GM12864 (cell line): ENCODE measurements at regions not wholly inside any gene's neighbourhood (a gene's known extent, or its start where the extent isn't known, plus 50 kb on each side); places are given as distances from the start of the nearest gene placed in this dataset.

Experiments used
- DNase-seq: peaks from one replicate; pipeline ENCODE4 v3.0.0-alpha.2; 2011; ENCODE audit warnings: low read depth
- H3K4me3 ChIP-seq: 2 replicates; pipeline ENCODE4 v1.5.1; 2011; ENCODE audit warnings: mild to moderate bottlenecking, low read depth, low read length, control low read depth
- TF ChIP-seq, protein P1 (sequence below): IDR thresholded peaks from 2 replicates; pipeline ENCODE4 v1.5.1; 2011; ENCODE audit warnings: low read depth, mild to moderate bottlenecking, moderate library complexity, low read length, control low read depth, inconsistent platforms; ENCODE audit errors: missing control alignments

DNA sequence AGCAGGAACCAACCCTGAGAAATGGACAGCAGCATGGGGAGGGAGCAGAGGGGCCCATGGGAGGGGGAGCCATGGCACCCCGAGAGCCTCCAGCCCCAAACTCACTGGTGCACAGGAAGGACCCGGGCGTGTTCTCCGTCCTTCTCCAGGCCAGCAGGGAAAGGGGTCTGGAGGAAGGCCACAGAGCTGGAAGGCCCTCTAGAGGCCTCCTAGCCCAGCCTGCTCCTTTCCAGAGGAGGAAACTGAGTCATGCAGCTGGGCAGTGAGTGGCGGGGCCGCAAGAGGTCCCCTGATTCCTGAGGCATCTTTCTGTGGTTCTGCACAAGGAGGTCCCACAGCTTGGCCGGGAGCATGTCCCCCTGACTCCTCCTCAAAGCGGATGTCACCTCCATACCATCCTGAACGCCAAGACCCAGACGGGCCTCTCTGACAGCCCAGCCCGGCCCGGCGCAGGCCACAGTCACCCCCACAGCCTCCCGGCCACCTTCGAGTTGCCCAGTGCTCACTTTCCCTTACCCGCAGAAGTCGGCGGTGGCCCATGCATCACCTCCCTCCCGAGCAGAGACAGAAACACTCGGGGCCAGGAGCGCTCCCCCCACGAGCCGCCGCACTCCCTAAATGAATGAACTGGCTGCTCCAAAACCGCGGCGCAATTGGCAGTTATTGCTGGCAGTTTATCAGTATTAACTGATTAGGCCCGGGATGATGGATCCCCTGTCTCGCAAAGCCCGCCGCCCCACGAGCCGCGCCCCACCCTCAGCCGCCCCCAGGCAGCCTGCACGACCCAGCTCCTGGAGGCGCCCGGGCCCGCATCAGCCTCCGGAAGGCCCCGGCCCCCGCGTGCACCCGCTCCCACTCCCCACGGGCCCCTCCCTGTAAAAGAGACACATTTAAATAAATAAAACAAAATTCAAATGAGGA lies 272.5 kb downstream of the BUD13 start:
- H3K4me3 ChIP-seq, result no peak overlapping the region
- no peak for DNase-seq
- TF ChIP-seq, protein P1, sequence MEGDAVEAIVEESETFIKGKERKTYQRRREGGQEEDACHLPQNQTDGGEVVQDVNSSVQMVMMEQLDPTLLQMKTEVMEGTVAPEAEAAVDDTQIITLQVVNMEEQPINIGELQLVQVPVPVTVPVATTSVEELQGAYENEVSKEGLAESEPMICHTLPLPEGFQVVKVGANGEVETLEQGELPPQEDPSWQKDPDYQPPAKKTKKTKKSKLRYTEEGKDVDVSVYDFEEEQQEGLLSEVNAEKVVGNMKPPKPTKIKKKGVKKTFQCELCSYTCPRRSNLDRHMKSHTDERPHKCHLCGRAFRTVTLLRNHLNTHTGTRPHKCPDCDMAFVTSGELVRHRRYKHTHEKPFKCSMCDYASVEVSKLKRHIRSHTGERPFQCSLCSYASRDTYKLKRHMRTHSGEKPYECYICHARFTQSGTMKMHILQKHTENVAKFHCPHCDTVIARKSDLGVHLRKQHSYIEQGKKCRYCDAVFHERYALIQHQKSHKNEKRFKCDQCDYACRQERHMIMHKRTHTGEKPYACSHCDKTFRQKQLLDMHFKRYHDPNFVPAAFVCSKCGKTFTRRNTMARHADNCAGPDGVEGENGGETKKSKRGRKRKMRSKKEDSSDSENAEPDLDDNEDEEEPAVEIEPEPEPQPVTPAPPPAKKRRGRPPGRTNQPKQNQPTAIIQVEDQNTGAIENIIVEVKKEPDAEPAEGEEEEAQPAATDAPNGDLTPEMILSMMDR, result no peak

DNA sequence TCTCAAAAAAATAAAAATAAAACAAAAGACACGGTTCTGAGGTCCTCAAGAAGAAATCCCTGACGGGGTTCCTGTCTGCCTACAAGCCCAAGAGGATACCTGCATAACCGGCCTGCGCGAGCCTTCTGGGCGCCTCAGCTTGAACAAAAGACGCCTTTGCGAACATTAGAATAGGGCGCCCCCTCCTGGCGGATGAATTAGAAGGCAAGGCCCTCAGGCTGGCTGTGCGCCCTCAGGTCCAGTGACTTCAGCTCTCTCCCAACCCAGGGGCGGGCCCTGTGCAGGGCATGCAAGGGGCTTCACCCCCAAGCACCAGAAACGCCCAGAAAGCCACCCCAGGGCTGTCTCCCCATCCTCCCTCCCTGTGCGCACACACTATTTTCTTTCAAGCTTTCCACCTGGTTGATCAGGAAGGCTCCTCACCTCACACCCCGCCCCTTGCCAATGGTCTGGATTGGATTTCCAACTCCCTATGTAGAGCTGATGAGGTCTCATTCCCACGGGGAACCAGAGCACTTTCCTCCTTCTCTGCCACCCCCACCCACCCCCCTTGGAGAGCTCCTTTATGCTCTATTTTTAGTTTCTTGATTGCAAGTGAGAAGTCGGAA lies 273.3 kb downstream of the BUD13 start:
- no peak overlapping the region for H3K4me3 ChIP-seq
- TF ChIP-seq, protein P1, result peak; percentile 70
- peak; percentile 7 for DNase-seq

DNA sequence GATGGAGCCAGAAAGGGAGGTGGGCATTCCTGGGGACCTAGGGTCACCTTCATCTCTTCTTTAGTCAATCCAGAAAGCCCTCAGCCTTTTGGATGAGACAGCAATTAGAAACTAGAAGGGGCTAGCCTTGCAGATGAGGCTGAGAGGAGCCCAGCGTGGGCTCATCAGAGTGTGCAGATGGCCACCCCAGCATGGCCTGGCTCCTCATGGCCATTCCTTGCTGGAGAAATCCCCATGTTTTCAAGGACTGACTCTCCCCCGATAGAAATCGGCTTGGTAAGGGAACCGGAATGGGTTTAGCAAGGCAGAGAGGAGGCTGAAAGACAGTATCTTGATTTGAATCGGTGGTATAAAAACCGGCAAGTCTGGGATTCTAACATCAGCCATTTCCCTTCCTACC lies 274.6 kb downstream of the BUD13 start:
- no peak overlapping the region for H3K4me3 ChIP-seq
- TF ChIP-seq, protein P1, result no peak
- no peak for DNase-seq

DNA sequence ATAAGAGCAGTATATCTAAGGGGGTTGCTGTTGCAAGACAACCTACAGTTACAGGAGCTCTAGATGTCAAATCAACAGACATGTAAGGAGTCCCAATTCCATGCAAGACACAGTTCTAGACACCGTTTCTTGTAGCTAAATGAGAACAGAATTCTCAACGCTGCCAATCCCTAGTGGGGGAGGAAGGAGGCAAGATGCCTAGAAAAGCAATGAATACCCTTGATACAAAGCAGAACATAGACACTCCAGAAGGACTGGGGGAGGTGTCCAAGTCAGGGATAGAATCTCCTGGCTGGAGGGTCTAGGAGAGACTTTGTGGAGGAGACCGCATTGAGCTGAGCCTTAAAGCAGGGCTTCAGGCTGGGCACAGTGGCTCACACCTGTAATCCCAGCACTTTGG lies 280.2 kb downstream of the BUD13 start:
- no peak overlapping the region for H3K4me3 ChIP-seq

DNA sequence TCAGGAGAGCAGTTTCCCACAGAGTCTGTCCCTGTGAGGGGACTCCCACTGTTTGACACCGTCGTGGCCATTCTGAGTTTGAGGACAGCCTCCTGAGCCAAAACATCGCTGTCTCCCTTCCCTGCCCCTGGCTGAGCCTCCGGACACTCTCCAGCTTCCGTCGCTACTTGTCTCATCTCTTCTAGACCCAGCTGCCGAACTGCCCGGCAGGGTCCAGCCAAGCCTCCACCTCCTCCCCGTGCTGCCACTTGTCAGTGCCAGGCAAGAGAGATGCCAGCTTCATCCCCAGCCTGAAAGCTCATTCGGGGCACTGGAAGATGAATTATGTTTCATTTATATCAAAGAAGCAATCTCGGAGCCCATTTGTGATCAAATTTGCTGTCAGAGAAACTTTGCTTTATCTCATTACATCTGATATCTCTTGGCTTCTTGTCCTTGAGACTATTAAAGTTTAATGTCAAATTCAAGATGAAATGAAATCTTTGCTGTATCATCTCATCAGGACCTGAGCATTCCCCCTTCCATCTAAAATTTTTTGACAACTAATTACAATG lies 283.9 kb downstream of the BUD13 start:
- H3K4me3 ChIP-seq, result no peak overlapping the region
- no peak for DNase-seq
- TF ChIP-seq, protein P1, result no peak

More for the DNA sequence above, 280.2 kb downstream of the BUD13 start:
- no peak for DNase-seq
- TF ChIP-seq, protein P1, result no peak

DNA sequence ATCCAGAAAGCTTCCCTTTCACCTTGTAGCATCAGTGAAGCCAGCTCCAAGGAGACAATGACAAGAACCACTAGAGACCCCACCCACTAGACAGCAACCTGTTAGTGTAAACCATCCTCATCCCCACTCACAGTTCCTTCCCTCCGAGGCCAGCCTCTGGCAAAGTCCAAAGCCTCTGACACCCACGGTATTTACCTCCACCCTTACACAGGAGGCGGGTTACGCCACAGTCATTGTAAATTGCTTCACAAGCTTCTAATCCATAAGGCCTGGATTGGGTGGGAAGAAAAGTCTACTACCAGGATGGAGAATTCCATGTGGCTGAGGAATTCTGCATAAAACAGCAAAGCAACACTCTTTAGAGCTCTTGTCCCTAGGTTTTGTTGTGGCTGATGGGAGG lies 287.4 kb downstream of the BUD13 start:
- H3K4me3 ChIP-seq, result no peak overlapping the region
- DNase-seq, result no peak
- TF ChIP-seq, protein P1, result no peak
